ENCODE measurements at regions not wholly inside any gene's neighbourhood (a gene's known extent, or its start where the extent isn't known, plus 50 kb on each side); places are given as distances from the start of the nearest gene placed in this dataset.
A peak's percentile ranks its signal among the peaks of the same experiment; 100 is the strongest.

DNA sequence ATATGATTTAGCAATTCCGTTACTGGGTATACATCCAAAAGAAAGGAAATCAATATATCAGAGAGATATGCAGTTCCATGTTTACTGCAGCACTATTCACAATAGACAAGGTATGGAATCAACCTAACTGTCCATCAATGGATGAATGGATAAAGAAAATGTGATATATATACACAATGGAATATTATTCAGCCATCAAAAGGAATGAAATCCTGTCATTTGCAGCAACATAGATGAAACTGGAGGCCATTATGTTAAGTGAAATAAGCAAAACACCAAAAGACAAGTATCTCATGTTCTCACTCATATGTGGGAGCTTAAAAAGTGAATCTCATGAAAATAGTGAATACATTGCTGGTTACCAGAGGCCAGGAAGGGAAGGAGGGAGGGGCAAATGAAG, 390.8 kb downstream of the ZFHX3 start:
- POLR2A ChIA-PET = no interaction called here
- H3K36me3 ChIP-seq (ENCODE audit: control insufficient read depth in 2 of 2, insufficient read depth in 1 of 2, low read length in 2 of 2) = no peaks in the 10 kb centered on the region
- no peaks in the 10 kb centered on the region for H3K4me1 ChIP-seq (ENCODE audit: control insufficient read depth, insufficient read depth, low read length)
- peaks cover 2% of the 10 kb centered on the region; the same call in 1 of the 2 replicates for H3K9me3 ChIP-seq (ENCODE audit: control insufficient read depth, insufficient read depth, low read depth, low read length)
- CTCF ChIA-PET = interaction anchor here (0.6 kb wide), 1 partner anchor 175 kb away, joined by 3 read pairs; no protein-coding TSS in a partner anchor
- TF ChIP-seq ZNF146 (tag by site-specific recombination; IDR thresholded peaks at IDR 0.05) (peak; percentile 64; the same call in 1 of the 2 replicates), ZNF132 (tag by site-specific recombination; IDR thresholded peaks at IDR 0.05; ENCODE audit: borderline replicate concordance) (no peak)
- H3K4me3 ChIP-seq (ENCODE audit: low read depth, low read length) = no peak overlapping the region
- no peak overlapping the region for H3K27ac ChIP-seq (ENCODE audit: extremely low read depth, low read depth, low read length)

DNA sequence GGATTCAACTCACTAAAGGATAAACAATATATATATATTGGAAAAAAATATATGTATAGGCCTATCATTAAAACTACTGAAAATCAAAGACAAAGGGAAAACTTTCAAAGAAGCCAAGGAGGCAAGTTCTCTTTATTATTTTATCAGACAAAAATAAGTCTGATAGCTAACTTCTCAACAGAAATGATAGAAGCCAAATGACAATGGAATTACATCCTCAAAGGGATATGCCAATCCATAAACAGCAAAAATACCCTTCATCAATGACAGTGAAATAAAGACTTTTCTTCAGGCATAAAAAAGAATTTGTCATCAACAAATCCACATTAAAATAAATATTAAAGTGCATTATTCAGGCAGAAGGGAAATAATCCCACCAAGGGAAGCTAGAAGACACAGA, 393.4 kb downstream of the ZFHX3 start:
- Histone ChIP-seq H3K4me1 (ENCODE audit: control insufficient read depth, insufficient read depth, low read length) (no peaks in the 10 kb centered on the region), H3K36me3 (ENCODE audit: control insufficient read depth in 2 of 2, insufficient read depth in 1 of 2, low read length in 2 of 2) (no peaks in the 10 kb centered on the region), H3K9me3 (ENCODE audit: control insufficient read depth, insufficient read depth, low read depth, low read length) (peaks cover 2% of the 10 kb centered on the region; the same call in 1 of the 2 replicates), H3K4me3 (ENCODE audit: low read depth, low read length) (no peak overlapping the region), H3K27ac (ENCODE audit: extremely low read depth, low read depth, low read length) (no peak overlapping the region)
- TF ChIP-seq ZFP37 (tag by site-specific recombination; IDR thresholded peaks at IDR 0.05) (no peak), ZNF560 (tag by site-specific recombination; IDR thresholded peaks at IDR 0.05; ENCODE audit: borderline replicate concordance) (no peak), ZNF660 (tag by site-specific recombination; IDR thresholded peaks at IDR 0.05) (no peak), ZNF426 (tag by site-specific recombination; IDR thresholded peaks at IDR 0.05) (no peak), ZNF558 (tag by site-specific recombination; IDR thresholded peaks at IDR 0.05) (0 out of 2 replicates have a peak, but pooled peaks have one; percentile 43), ZNF132 (tag by site-specific recombination; IDR thresholded peaks at IDR 0.05; ENCODE audit: borderline replicate concordance) (no peak), ZNF10 (tag by site-specific recombination; IDR thresholded peaks at IDR 0.05) (no peak), ZBTB44 (tag by site-specific recombination; IDR thresholded peaks at IDR 0.05) (no peak), ZFP3 (tag by site-specific recombination; IDR thresholded peaks at IDR 0.05; ENCODE audit: low read depth) (no peak), KLF8 (tag by site-specific recombination; IDR thresholded peaks at IDR 0.05) (no peak), IKZF3 (tag by site-specific recombination; IDR thresholded peaks at IDR 0.05) (no peak), OVOL3 (tag by site-specific recombination; IDR thresholded peaks at IDR 0.05) (no peak), SETDB1 (IDR thresholded peaks at IDR 0.05; ENCODE audit: insufficient read length, low read length) (peak; percentile 51)
- TF ChIP-seq, protein P1, sequence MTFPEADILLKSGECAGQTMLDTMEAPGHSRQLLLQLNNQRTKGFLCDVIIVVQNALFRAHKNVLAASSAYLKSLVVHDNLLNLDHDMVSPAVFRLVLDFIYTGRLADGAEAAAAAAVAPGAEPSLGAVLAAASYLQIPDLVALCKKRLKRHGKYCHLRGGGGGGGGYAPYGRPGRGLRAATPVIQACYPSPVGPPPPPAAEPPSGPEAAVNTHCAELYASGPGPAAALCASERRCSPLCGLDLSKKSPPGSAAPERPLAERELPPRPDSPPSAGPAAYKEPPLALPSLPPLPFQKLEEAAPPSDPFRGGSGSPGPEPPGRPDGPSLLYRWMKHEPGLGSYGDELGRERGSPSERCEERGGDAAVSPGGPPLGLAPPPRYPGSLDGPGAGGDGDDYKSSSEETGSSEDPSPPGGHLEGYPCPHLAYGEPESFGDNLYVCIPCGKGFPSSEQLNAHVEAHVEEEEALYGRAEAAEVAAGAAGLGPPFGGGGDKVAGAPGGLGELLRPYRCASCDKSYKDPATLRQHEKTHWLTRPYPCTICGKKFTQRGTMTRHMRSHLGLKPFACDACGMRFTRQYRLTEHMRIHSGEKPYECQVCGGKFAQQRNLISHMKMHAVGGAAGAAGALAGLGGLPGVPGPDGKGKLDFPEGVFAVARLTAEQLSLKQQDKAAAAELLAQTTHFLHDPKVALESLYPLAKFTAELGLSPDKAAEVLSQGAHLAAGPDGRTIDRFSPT (tag by site-specific recombination; IDR thresholded peaks at IDR 0.05) = no peak
- ChIA-PET CTCF (interaction anchor here (0.6 kb wide), 1 partner anchor 215 kb away, joined by 4 read pairs; no protein-coding TSS in a partner anchor), POLR2A (no interaction called here)

DNA sequence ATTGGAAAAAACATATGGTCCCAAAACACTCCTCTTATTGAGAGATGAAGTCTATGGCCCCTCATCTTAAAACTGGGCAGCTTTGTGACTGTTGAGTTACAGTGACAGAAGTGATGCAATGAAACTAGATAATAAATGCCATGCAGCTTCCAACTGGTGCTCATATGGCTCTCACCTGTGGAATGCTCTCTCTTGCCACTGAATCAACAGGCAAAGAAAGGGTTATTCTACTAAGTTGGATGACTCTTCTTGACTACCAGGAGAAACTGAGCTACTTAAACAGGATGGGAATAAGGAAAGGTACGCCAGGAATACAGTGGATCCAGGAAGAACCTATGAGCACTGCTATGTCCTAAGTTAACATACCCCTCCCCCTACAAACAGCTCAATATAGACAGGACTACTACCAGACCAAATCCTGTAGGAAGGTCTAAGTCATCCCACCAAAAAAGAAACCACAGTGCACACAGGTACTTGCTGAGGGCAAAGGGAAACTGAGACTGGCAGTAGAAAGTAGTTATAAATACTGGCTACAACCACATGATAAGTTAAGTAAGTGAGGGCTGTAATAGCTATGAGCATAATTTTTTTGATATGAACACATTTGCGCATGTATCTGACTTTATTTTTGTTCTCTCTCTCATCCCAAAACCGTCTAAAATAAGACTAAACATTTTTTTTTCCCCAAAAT, 398.5 kb downstream of the ZFHX3 start:
- H3K36me3 ChIP-seq (ENCODE audit: control insufficient read depth in 2 of 2, insufficient read depth in 1 of 2, low read length in 2 of 2) = no peaks in the 10 kb centered on the region
- TF ChIP-seq SCRT2 (tag by site-specific recombination; IDR thresholded peaks at IDR 0.05) (peak; percentile 94), KLF10 (tag by site-specific recombination; IDR thresholded peaks at IDR 0.05) (no peak), ZNF530 (tag by site-specific recombination; IDR thresholded peaks at IDR 0.05; ENCODE audit: low read depth) (no peak), SCRT1 (tag by site-specific recombination; IDR thresholded peaks at IDR 0.05; ENCODE audit: borderline replicate concordance) (peak; percentile 70; the same call in 1 of the 2 replicates), ZNF155 (tag by site-specific recombination; IDR thresholded peaks at IDR 0.05) (no peak), ZNF121 (tag by site-specific recombination; IDR thresholded peaks at IDR 0.05) (no peak), ELK4 (IDR thresholded peaks at IDR 0.05; ENCODE audit: borderline replicate concordance, low read depth, low read length) (no peak), ZNF624 (tag by site-specific recombination; IDR thresholded peaks at IDR 0.05) (no peak), ZNF416 (tag by site-specific recombination; IDR thresholded peaks at IDR 0.05) (no peak), ZSCAN5A (tag by site-specific recombination; IDR thresholded peaks at IDR 0.05) (no peak)
- CTCF ChIA-PET = interaction anchor here (0.6 to 1.1 kb wide), 2 partner anchors 16 to 183 kb away, joined by 3 to 4 read pairs; no protein-coding TSS in a partner anchor
- no peak overlapping the region for H3K4me3 ChIP-seq (ENCODE audit: low read depth, low read length)
- H3K4me1 ChIP-seq (ENCODE audit: control insufficient read depth, insufficient read depth, low read length) = no peaks in the 10 kb centered on the region
- H3K27ac ChIP-seq (ENCODE audit: extremely low read depth, low read depth, low read length) = no peak overlapping the region
- POLR2A ChIA-PET = no interaction called here
- peaks cover 2% of the 10 kb centered on the region; the same call in 1 of the 2 replicates for H3K9me3 ChIP-seq (ENCODE audit: control insufficient read depth, insufficient read depth, low read depth, low read length)
